ENCODE measurements at regions not wholly inside any gene's neighbourhood (a gene's known extent, or its start where the extent isn't known, plus 50 kb on each side); places are given as distances from the start of the nearest gene placed in this dataset.

GRCh38 chr5:100165309-100165708 is 369.9 kb upstream of the FAM174A start:
- Histone ChIP-seq H3K27me3 (ENCODE audit: control insufficient read depth in 3 of 3, insufficient read depth in 3 of 3, low read length in 2 of 3) (no peaks in the 10 kb centered on the region), H3K9me3 (ENCODE audit: control insufficient read depth in 4 of 4, insufficient read depth in 3 of 4, low read length in 3 of 4) (peaks cover 0 to 7% (median 0%) of the 10 kb centered on the region in 4 donors), H3K36me3 (ENCODE audit: control insufficient read depth in 4 of 4, insufficient read depth in 4 of 4, low read length in 4 of 4) (no peaks in the 10 kb centered on the region), H3K4me1 (ENCODE audit: control insufficient read depth in 5 of 5, insufficient read depth in 5 of 5, low read length in 5 of 5) (no peaks in the 10 kb centered on the region), H3K9ac (ENCODE audit: insufficient read depth in 1 of 2, low read length in 2 of 2) (no peak overlapping the region), H3K27ac (ENCODE audit: low read depth in 1 of 2, low read length in 1 of 2) (no peak overlapping the region), H3K4me3 (no peak overlapping the region)
- ATAC-seq (ENCODE audit: insufficient read depth, low FRiP score), result no peak
- 77 to 90% methylated on average over 1 of the region's 1 CpG for WGBS, 2 donors
- no peak for TF ChIP-seq CTCF (IDR thresholded peaks at IDR 0.05; ENCODE audit: control extremely low read depth, extremely low read depth)
- DNase-seq, result no peak

GRCh38 chr5:100161868-100162267 is 373.3 kb upstream of the FAM174A start:
- H3K27me3 ChIP-seq (ENCODE audit: control insufficient read depth in 3 of 3, insufficient read depth in 3 of 3, low read length in 2 of 3), result no peaks in the 10 kb centered on the region
- 89 to 95% methylated on average over 1 of the region's 1 CpG for WGBS, 2 donors
- no peak for ATAC-seq (ENCODE audit: insufficient read depth, low FRiP score)
- H3K27ac ChIP-seq (ENCODE audit: low read depth in 1 of 2, low read length in 1 of 2), result no peak overlapping the region
- no peak overlapping the region for H3K9ac ChIP-seq (ENCODE audit: insufficient read depth in 1 of 2, low read length in 2 of 2)
- no peak for DNase-seq
- H3K4me1 ChIP-seq (ENCODE audit: control insufficient read depth in 5 of 5, insufficient read depth in 5 of 5, low read length in 5 of 5), result no peaks in the 10 kb centered on the region
- no peaks in the 10 kb centered on the region for H3K36me3 ChIP-seq (ENCODE audit: control insufficient read depth in 4 of 4, insufficient read depth in 4 of 4, low read length in 4 of 4)
- no peak overlapping the region for H3K4me3 ChIP-seq
- H3K9me3 ChIP-seq (ENCODE audit: control insufficient read depth in 4 of 4, insufficient read depth in 3 of 4, low read length in 3 of 4), result peaks cover 0 to 7% (median 0%) of the 10 kb centered on the region in 4 donors
- TF ChIP-seq CTCF (IDR thresholded peaks at IDR 0.05; ENCODE audit: control extremely low read depth, extremely low read depth), result no peak

- H3K4me3 ChIP-seq, result no peak overlapping the region
- 70 to 89% methylated on average over 1 of the region's 1 CpG for WGBS, 2 donors
Observed at GRCh38 chr5:100157066-100157465, 378.1 kb upstream of the FAM174A start.

More at GRCh38 chr5:100157066-100157465, 378.1 kb upstream of the FAM174A start:
- no peak for TF ChIP-seq CTCF (IDR thresholded peaks at IDR 0.05; ENCODE audit: control extremely low read depth, extremely low read depth)
- DNase-seq, result no peak
- Histone ChIP-seq H3K4me1 (ENCODE audit: control insufficient read depth in 5 of 5, insufficient read depth in 5 of 5, low read length in 5 of 5) (no peaks in the 10 kb centered on the region), H3K9ac (ENCODE audit: insufficient read depth in 1 of 2, low read length in 2 of 2) (no peak overlapping the region), H3K9me3 (ENCODE audit: control insufficient read depth in 4 of 4, insufficient read depth in 3 of 4, low read length in 3 of 4) (peaks cover 0 to 2% (median 0%) of the 10 kb centered on the region in 4 donors), H3K27ac (ENCODE audit: low read depth in 1 of 2, low read length in 1 of 2) (no peak overlapping the region), H3K36me3 (ENCODE audit: control insufficient read depth in 4 of 4, insufficient read depth in 4 of 4, low read length in 4 of 4) (no peaks in the 10 kb centered on the region), H3K27me3 (ENCODE audit: control insufficient read depth in 3 of 3, insufficient read depth in 3 of 3, low read length in 2 of 3) (no peaks in the 10 kb centered on the region)
- no peak for ATAC-seq (ENCODE audit: insufficient read depth, low FRiP score)

Data from lung (tissue), 11 donors.